Osteocyte (in vitro differentiated cells): ENCODE measurements at regions not wholly inside any gene's neighbourhood (a gene's known extent, or its start where the extent isn't known, plus 50 kb on each side); places are given as distances from the start of the nearest gene placed in this dataset.

Experiments used
- DNase-seq: peaks from one replicate; pipeline ENCODE4 v3.0.0; 2021; ENCODE audit warnings: mixed read lengths; ENCODE audit not compliant: unreplicated experiment; ENCODE audit errors: extremely low spot score
- H3K27ac Mint-ChIP-seq: one replicate; pipeline ENCODE4 v1.8.0; 2021; ENCODE audit warnings: mild to moderate bottlenecking, mixed read lengths; ENCODE audit not compliant: unreplicated experiment
- H3K27me3 Mint-ChIP-seq: one replicate; pipeline ENCODE4 v1.8.0; 2021; ENCODE audit warnings: mixed read lengths; ENCODE audit not compliant: unreplicated experiment
- H3K36me3 Mint-ChIP-seq: one replicate; pipeline ENCODE4 v1.8.0; 2021; ENCODE audit warnings: mixed read lengths; ENCODE audit not compliant: unreplicated experiment
- H3K4me1 Mint-ChIP-seq: one replicate; pipeline ENCODE4 v1.8.0; 2021; ENCODE audit warnings: mixed read lengths; ENCODE audit not compliant: unreplicated experiment
- H3K4me3 Mint-ChIP-seq: one replicate; pipeline ENCODE4 v1.8.0; 2021; ENCODE audit warnings: mild to moderate bottlenecking, moderate library complexity, mixed read lengths; ENCODE audit not compliant: unreplicated experiment
- H3K9me3 Mint-ChIP-seq: one replicate; pipeline ENCODE4 v1.8.0; 2021; ENCODE audit warnings: mixed read lengths; ENCODE audit not compliant: unreplicated experiment
- TF ChIP-seq, protein P1 (sequence below): fragments of 200-600 bp; sonication (generic); IDR thresholded peaks from 2 replicates; pipeline ENCODE4 v1.5.0; 2021; ENCODE audit warnings: antibody characterized with exemption, mild to moderate bottlenecking, moderate library complexity

DNA sequence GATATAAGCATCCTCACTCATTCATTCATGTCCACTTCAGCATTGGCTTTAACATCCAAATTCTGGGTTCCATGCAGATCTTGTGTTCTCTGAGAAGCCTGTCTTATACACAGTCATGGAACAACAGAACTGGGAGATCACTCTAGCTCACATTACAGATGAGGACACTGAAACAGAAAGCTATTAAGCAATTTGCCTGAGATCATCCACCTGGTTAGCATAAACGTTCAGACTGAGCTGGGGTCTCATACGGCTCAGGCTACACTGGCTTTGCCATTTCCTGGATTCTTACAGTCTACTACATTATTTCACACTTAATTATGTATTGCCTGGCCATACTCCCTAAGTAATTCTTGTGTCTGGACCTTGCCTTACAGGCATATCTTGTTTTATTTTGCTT, 169.4 kb upstream of the FANCL start:
- Mint-ChIP-seq H3K27me3 (peaks cover 11% of the 10 kb centered on the region), H3K9me3 (no peaks in the 10 kb centered on the region), H3K4me1 (no peaks in the 10 kb centered on the region), H3K27ac (no peak overlapping the region), H3K4me3 (no peak overlapping the region), H3K36me3 (no peaks in the 10 kb centered on the region)
- TF ChIP-seq, protein P1, sequence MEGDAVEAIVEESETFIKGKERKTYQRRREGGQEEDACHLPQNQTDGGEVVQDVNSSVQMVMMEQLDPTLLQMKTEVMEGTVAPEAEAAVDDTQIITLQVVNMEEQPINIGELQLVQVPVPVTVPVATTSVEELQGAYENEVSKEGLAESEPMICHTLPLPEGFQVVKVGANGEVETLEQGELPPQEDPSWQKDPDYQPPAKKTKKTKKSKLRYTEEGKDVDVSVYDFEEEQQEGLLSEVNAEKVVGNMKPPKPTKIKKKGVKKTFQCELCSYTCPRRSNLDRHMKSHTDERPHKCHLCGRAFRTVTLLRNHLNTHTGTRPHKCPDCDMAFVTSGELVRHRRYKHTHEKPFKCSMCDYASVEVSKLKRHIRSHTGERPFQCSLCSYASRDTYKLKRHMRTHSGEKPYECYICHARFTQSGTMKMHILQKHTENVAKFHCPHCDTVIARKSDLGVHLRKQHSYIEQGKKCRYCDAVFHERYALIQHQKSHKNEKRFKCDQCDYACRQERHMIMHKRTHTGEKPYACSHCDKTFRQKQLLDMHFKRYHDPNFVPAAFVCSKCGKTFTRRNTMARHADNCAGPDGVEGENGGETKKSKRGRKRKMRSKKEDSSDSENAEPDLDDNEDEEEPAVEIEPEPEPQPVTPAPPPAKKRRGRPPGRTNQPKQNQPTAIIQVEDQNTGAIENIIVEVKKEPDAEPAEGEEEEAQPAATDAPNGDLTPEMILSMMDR: no peak
- no peak for DNase-seq

DNA sequence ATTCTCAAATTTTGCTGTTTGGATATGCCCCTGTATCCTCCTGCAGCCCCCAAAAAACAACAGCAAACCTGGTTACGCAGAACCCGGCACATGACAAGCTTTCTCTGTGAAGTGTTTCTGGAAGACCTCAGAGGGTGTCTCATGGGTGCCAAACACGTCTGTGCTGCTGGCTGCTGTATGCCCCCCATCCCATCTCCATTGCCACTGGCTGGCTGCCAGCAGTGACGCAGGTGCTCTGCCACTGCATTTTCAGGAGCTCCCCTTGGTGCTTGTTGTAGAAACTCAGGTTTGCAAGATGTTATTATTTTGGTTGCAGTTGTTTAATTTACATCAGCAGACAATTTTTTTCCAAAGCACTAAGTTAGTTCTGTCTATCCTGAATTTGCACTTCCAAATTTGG, 166.4 kb upstream of the FANCL start:
- TF ChIP-seq, protein P1: no peak
- Mint-ChIP-seq H3K27me3 (peaks cover 12% of the 10 kb centered on the region), H3K27ac (no peak overlapping the region), H3K9me3 (no peaks in the 10 kb centered on the region), H3K36me3 (no peaks in the 10 kb centered on the region), H3K4me1 (no peaks in the 10 kb centered on the region), H3K4me3 (no peak overlapping the region)
- no peak for DNase-seq

DNA sequence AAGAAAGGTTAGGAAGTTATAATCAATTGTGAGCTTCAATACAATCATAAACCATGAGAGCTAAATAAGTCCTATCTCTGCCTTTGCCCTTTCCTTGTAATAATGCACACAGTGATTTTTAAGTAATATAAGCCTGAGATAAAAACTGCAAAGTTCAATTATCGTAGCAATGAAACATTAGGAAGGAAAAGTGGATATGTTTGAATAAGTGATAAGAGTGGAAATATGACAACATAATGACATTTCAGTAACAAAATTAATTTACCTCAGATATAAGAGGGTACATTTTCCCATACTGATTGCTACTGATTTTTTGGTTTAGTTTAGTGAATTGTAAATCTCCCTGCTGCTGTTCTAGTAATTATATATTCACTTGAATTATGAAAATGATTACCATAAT, 164.2 kb upstream of the FANCL start:
- H3K9me3 Mint-ChIP-seq: no peaks in the 10 kb centered on the region
- no peaks in the 10 kb centered on the region for H3K36me3 Mint-ChIP-seq
- H3K4me1 Mint-ChIP-seq: no peaks in the 10 kb centered on the region
- no peak overlapping the region for H3K4me3 Mint-ChIP-seq
- DNase-seq: no peak
- TF ChIP-seq, protein P1: no peak
- H3K27ac Mint-ChIP-seq: no peak overlapping the region
- peaks cover 16% of the 10 kb centered on the region for H3K27me3 Mint-ChIP-seq

DNA sequence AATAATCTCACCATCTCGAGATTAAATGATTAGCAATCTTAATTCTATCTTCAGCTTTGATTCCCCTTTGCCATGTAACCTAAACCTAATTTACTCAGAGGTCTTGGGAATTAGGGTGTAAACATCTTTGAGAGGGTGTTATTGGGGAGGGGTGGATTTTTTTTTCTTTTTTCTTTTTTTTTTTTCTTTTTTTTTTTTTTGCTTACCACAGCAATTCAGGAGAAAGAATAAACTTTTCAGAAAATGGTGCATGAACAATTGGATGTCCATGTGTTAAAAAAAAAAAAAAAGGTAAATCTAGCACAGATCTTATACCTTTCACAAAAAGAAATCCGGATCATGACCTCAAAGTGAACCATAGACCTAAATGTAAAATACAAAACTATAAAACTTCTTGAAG, 160.8 kb upstream of the FANCL start:
- no peaks in the 10 kb centered on the region for H3K4me1 Mint-ChIP-seq
- no peak for DNase-seq
- TF ChIP-seq, protein P1: no peak
- H3K36me3 Mint-ChIP-seq: no peaks in the 10 kb centered on the region
- peaks cover 17% of the 10 kb centered on the region for H3K27me3 Mint-ChIP-seq
- H3K27ac Mint-ChIP-seq: no peak overlapping the region
- no peaks in the 10 kb centered on the region for H3K9me3 Mint-ChIP-seq
- no peak overlapping the region for H3K4me3 Mint-ChIP-seq

DNA sequence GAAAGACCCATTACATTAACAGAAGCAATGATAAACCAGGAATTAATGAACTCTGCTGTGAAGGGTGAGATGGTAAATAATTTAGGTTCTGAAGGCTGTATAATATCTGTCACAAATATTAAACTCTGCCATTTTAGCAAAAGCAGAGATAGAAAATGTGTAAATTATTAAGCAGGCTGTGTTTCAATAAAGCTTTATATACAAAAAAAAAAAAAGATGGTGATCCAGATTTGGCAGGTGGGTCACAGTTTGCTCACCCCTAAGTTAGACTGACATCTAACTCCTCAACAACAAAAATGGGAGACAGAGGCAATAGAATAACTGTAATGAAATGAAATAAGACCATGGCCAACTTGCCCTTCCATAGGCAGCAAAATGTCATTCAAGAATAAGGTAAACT, 157.3 kb upstream of the FANCL start:
- no peaks in the 10 kb centered on the region for H3K36me3 Mint-ChIP-seq
- no peak overlapping the region for H3K27ac Mint-ChIP-seq
- H3K4me1 Mint-ChIP-seq: no peaks in the 10 kb centered on the region
- no peak overlapping the region for H3K4me3 Mint-ChIP-seq
- H3K27me3 Mint-ChIP-seq: peaks cover 11% of the 10 kb centered on the region
- TF ChIP-seq, protein P1: no peak
- no peak for DNase-seq
- no peaks in the 10 kb centered on the region for H3K9me3 Mint-ChIP-seq
